Thyroid gland (tissue), 4 donors: ENCODE measurements at regions not wholly inside any gene's neighbourhood (a gene's known extent, or its start where the extent isn't known, plus 50 kb on each side); places are given as distances from the start of the nearest gene placed in this dataset.
"Not testable (repeated sequence)": the region's sequence is repeated elsewhere in the genome, so short reads cannot be mapped to it uniquely, and the experiment has no call there.

Experiments
- DNase-seq, 2 donors: peaks; one replicate each; pipeline ENCODE4 v3.0.0-alpha.2; 2019
- H3K27ac ChIP-seq, 3 donors: fragments of 200-600 bp; sonication (generic); 1 replicate in 2 of 3; 2 replicates in 1 of 3; pipeline ENCODE4 v1.5.1; 2016 to 2019; ENCODE audit warnings: mild to moderate bottlenecking in 1 of 3, moderate library complexity in 1 of 3
- H3K27me3 ChIP-seq: fragments of 200-600 bp; sonication (generic); one replicate; pipeline ENCODE4 v1.5.1; 2019
- H3K36me3 ChIP-seq, 2 donors: fragments of 200-600 bp; sonication (generic); one replicate each; pipeline ENCODE4 v1.5.1; 2016 to 2019
- H3K4me1 ChIP-seq, 2 donors: fragments of 200-600 bp; sonication (generic); one replicate each; pipeline ENCODE4 v1.5.1; 2017 to 2019
- H3K4me3 ChIP-seq, 3 donors: fragments of 200-600 bp; sonication (generic); replicated peaks in 1 of 3; 1 replicate in 2 of 3; 2 replicates in 1 of 3; pipeline ENCODE4 v1.5.1; 2016; ENCODE audit warnings: mild to moderate bottlenecking in 1 of 3
- H3K9me3 ChIP-seq: fragments of 200-600 bp; sonication (generic); one replicate; pipeline ENCODE4 v1.5.1; 2017
- CTCF ChIP-seq, 6 experiments: fragments of 200-600 bp in 3 of 6; fragments of 450-650 bp in 3 of 6; sonication (generic) in 3 of 6; IDR thresholded peaks; one replicate each; pipeline ENCODE4 v1.5.1; 2016 to 2019; ENCODE audit warnings: antibody characterized with exemption in 6 of 6, mild to moderate bottlenecking in 2 of 6, inconsistent platforms in 1 of 6, moderate library complexity in 1 of 6
- POLR2A ChIP-seq, 2 donors: fragments of 450-650 bp; IDR thresholded peaks; one replicate each; pipeline ENCODE4 v1.6.1; 2017; ENCODE audit warnings: antibody characterized with exemption in 2 of 2, mild to moderate bottlenecking in 2 of 2, moderate library complexity in 1 of 2
- WGBS, 2 donors: methylation state at CpG; one replicate each; pipeline ENCODE4 v1.1.5; 2017; 5-methylcytosine and 5-hydroxymethylcytosine counted together
- intact Hi-C: fragments of 100-400 bp; cut with DNase I; formaldehyde crosslinking; loops from one replicate; pipeline ENCODE4 v1.15.1; 2023

DNA sequence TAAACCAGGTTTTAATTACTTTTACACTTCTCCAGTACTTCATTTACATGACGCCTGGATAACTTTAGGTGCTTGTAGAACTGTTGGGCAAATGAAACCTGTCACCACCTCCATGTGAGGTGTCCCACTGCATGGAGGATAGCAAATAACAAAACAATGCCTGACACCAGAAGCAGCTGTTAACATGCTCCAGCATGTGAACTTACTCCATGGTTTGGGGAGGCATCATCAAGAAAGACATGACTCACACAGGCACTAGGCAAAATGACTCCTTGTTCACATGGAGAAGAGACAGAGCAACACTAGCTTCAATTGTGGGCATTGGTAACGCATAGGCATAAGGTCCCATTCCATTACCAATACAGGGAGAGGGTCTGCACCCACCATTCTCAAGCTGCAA, 198.1 kb upstream of the F9 start:
- no peak for DNase-seq
- no peak for TF ChIP-seq CTCF (IDR thresholded peaks at IDR 0.05)
- TF ChIP-seq POLR2A (IDR thresholded peaks at IDR 0.05), result no peak
- Histone ChIP-seq H3K4me1 (no peaks in the 10 kb centered on the region), H3K36me3 (no peaks in the 10 kb centered on the region), H3K9me3 (no peaks in the 10 kb centered on the region), H3K27ac (no peak overlapping the region), H3K27me3 (no peaks in the 10 kb centered on the region), H3K4me3 (no peak overlapping the region)
- 98 to 100% methylated on average over 2 of the region's 2 CpGs for WGBS, 2 donors
- intact Hi-C loops, result no loop called here

GRCh38 chrX:139327355-139327754, 203.2 kb upstream of the F9 start:
- no peaks in the 10 kb centered on the region for H3K27me3 ChIP-seq
- no peak for DNase-seq
- H3K4me1 ChIP-seq, result no peaks in the 10 kb centered on the region
- TF ChIP-seq CTCF (IDR thresholded peaks at IDR 0.05), result no peak
- TF ChIP-seq POLR2A (IDR thresholded peaks at IDR 0.05), result no peak
- no peak overlapping the region for H3K4me3 ChIP-seq
- intact Hi-C loops, result no loop called here
- H3K36me3 ChIP-seq, result no peaks in the 10 kb centered on the region
- H3K27ac ChIP-seq, result no peak overlapping the region
- no peaks in the 10 kb centered on the region for H3K9me3 ChIP-seq

- Histone ChIP-seq H3K27ac (no peak overlapping the region), H3K27me3 (no peaks in the 10 kb centered on the region), H3K4me1 (no peaks in the 10 kb centered on the region), H3K9me3 (no peaks in the 10 kb centered on the region), H3K4me3 (no peak overlapping the region), H3K36me3 (no peaks in the 10 kb centered on the region)
- TF ChIP-seq POLR2A (IDR thresholded peaks at IDR 0.05) (no peak), CTCF (IDR thresholded peaks at IDR 0.05) (no peak)
- peak in 1 of 2 donors; percentile 30 for DNase-seq
- intact Hi-C loops, result no loop called here
- WGBS, 2 donors, result 23 to 67% methylated on average over 2 of the region's 2 CpGs
These were observed 205.8 kb upstream of the F9 start for GRCh38 chrX:139324756-139325155.

- intact Hi-C loops, H3K36me3 ChIP-seq, H3K27ac ChIP-seq, H3K27me3 ChIP-seq, H3K4me1 ChIP-seq, H3K4me3 ChIP-seq, DNase-seq, H3K9me3 ChIP-seq: not testable (repeated sequence)
- WGBS, 2 donors, result 73 to 97% methylated on average over 5 to 8 of the region's 38 CpGs
These were observed 209.7 kb upstream of the F9 start for GRCh38 chrX:139320661-139321354.

- H3K27me3 ChIP-seq, intact Hi-C loops: not testable (repeated sequence)
These were observed 223.9 kb upstream of the F9 start for GRCh38 chrX:139306675-139307074.

DNA sequence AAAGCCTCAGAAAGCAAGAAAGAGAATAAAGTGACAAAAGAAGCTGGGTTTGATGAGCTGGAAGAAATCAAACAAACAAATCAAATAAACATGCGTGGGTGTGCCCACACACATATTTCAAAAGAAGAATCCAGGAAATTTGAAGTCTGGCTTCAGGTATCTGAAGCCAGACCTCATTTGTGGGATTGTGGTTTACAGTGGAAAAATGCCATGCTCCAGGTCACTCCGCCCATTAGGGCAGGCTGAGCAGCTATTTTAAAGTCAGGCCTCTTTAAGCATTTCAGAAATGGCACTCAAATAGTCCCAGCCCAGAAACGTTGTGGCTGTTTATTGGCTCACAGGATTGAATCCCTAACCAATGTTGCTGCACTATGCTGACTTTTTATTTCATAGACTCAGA, 226.1 kb upstream of the F9 start:
- no peak overlapping the region for H3K4me3 ChIP-seq
- DNase-seq, result no peak
- H3K27me3 ChIP-seq, result no peaks in the 10 kb centered on the region
- TF ChIP-seq POLR2A (IDR thresholded peaks at IDR 0.05), result no peak
- no peak for TF ChIP-seq CTCF (IDR thresholded peaks at IDR 0.05)
- no peaks in the 10 kb centered on the region for H3K4me1 ChIP-seq
- H3K9me3 ChIP-seq, result no peaks in the 10 kb centered on the region
- WGBS, 2 donors, result 35 to 73% methylated on average over 3 of the region's 3 CpGs
- intact Hi-C loops, result no loop called here
- no peaks in the 10 kb centered on the region for H3K36me3 ChIP-seq
- no peak overlapping the region for H3K27ac ChIP-seq

More at GRCh38 chrX:139306675-139307074, 223.9 kb upstream of the F9 start:
- not testable (repeated sequence) for H3K9me3 ChIP-seq, H3K36me3 ChIP-seq, H3K4me1 ChIP-seq, H3K4me3 ChIP-seq, H3K27ac ChIP-seq, DNase-seq
